ENCODE measurements at regions not wholly inside any gene's neighbourhood (a gene's known extent, or its start where the extent isn't known, plus 50 kb on each side); places are given as distances from the start of the nearest gene placed in this dataset.

DNA sequence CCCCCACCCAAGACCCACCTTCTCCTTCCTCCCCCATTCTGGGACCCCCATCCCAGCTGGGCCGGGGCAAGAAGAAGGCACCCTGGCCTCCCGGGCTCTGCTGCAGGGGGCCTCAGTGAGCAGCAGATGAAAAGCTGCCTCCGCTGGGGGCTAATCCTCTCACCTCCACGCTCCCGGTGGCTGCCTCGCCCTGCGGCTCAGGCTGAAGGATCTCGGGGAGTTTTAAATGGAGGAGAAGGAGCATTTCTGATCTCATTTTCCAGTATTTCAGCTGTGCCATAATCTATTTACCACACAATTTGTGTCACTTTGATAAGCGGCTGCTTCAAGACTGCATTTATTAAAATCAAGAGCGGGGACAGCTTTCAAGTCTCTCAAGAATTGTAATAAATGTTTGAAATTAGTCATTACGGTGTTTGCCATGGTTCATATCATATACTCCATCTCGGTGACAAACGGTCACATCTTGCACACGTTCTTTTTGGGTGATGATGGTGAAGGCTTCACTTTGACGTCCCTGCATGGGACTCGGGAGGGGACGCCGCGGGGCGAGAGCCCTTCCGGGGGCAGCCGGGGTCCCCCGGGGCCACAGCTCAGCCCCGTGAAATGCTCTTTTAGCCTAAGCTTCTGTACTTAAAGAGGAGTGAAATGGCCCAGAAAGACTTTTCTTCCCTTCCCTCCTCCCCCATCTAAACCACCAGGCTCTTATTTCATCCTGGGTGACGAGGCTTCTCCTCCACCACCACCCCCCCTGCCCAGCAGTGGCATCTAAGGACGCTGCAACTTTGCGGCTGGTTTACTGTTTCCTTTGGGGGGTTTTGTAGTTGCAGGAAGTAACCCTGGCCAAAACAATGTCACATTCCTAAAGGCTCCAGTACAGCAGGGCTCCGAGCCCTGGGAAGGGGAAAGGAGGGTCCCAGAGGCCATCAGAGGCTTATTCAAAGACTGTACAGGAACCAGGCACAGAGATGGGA lies 313.1 kb upstream of the TNRC6C start:
- peak; percentile 33 to 52 (median 47) for DNase-seq (ENCODE audit: low read depth in 3 of 3)

- no peak for DNase-seq (ENCODE audit: low read depth in 3 of 3)
These were observed 312.5 kb upstream of the TNRC6C start for GRCh38 chr17:77646046-77646430.

DNA sequence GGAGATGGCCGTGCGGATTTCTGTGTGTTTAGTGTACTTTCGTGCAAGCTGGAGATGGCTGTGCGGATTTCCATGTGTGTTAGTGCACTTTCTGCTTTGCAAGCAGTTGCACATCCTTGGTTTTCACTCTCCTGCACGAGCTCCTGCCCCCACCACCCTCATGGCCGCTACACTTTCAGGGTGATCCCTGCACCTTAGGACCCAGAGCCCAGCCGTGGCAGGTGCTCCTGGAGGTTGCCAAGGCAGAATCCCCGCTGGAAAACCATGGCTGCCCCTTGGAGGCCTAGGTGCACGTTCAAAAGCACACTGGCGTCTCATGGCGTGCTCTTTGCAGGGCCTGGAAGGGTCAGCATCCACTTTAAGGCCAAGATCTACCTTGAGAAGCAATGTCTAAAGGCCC lies 311.0 kb upstream of the TNRC6C start:
- DNase-seq (ENCODE audit: low read depth in 3 of 3): no peak

GRCh38 chr17:77649717-77650211 lies 308.7 kb upstream of the TNRC6C start:
- no peak for DNase-seq (ENCODE audit: low read depth in 3 of 3)

- DNase-seq (ENCODE audit: low read depth in 3 of 3): no peak
These were observed 306.5 kb upstream of the TNRC6C start for GRCh38 chr17:77651988-77652387.

DNA sequence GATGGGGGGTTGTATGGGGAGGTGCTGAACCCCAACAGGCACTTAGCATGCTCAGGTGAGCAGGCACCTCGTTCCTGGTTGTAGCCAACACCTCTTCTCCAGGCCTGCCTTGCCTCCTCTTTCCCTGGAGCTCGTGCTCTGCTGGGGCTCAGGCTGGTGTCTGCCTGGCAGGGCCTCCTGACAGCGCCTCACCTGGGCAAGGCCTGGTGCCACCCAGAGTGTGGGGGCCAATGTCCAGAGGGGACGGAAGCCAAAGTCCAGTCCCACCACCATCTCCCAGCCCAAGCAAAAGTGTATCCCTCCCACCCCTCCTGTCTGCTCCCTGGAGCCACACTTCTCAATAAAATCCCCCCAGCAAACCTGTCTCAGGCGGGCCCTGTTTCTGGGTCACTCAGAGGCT lies 304.2 kb upstream of the TNRC6C start:
- DNase-seq (ENCODE audit: low read depth in 3 of 3): no peak

DNA sequence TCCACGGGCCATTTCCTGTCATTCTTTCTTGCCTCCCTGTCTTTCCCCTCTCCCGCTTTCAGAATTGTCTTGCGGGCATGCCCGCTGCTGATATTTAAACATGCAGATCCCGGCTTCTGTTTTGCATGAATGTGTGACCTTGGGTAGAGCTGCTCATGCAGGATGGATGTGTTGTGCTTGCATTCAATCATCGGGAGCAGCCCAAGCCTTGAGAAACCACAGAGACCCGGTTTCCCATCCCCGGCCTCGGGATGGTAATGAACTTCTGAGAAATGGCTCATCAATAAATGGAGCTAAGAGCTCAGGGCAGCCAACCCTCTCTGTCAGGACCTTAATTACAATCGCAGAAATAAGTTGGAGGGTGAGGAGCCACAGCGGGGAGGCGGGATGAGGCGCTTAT lies 303.7 kb upstream of the TNRC6C start:
- DNase-seq (ENCODE audit: low read depth in 3 of 3): no peak

GRCh38 chr17:77656054-77656453 lies 302.4 kb upstream of the TNRC6C start:
- no peak for DNase-seq (ENCODE audit: low read depth in 3 of 3)

DNA sequence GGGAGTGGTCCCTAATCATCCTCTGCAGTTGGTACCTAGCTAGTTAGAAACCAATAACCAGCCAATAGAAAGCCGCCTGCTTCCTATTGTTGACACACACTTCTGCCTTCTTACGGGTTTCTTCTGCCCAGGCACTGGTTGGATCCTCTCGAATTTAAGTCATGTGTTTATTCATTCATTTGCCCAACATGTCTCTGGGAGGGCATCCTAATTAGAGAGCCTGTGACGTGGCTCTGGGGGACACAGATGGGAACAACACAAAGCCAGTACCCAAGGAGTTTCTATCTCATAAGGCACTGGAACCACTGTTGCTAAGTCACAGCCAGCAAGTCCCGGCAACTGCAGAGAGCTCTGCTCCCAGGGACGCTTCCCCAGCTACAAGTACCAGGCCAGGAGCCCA lies 300.7 kb upstream of the TNRC6C start:
- no peak for DNase-seq (ENCODE audit: low read depth in 3 of 3)

GRCh38 chr17:77660524-77660923 lies 298.0 kb upstream of the TNRC6C start:
- no peak for DNase-seq (ENCODE audit: low read depth in 3 of 3)

DNA sequence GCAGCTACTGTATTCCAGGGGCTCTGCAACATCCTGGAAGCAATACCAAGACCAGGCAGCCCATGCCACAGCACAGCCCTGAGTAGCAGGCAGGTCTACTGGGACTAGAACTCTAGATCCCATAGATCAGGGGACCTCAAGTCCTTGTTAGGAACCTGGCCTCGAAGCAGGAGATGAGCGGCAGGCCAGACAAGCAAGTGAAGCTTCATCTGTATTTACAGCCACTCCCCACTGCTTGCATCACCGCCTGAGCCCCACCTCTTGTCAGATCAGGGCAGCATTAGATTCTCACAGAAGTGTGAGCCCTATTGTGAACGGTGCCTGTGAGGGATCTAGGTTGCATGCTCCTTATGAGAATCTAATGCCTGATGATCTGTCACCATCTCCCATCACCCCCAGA lies 295.7 kb upstream of the TNRC6C start:
- DNase-seq (ENCODE audit: low read depth in 3 of 3): no peak

DNA sequence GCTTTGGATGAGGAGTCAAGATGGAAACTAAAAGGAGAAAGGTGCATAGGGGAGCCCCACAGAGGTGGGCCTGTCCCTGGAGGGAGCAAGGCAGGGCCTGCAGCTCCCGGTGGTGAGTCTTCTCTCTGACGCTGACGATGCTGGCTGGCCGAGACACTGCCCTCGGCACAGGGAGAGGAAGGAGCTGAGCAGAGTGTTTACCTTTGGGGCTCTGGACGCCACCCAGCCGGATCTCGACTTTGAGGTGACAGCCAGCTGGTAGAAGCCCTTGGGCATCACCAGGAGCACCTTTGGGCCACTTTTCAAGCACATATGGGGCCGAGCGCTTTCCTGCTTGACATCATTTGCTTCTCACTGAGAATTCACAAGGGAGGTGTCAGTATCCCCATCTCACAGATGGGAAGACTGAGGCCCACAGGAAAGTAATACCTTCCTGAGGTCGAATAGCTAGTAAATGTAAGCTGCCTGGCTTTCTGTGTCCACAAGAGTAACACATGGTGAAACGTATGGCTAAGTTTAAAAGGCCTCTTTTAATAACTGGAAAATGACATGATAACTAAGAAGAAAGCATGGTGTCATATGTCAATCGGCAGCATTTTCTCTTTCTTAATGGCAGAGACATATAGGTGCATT lies 294.3 kb upstream of the TNRC6C start:
- DNase-seq (ENCODE audit: low read depth in 3 of 3): no peak

GRCh38 chr17:77665833-77666232 lies 292.7 kb upstream of the TNRC6C start:
- no peak for DNase-seq (ENCODE audit: low read depth in 3 of 3)

DNA sequence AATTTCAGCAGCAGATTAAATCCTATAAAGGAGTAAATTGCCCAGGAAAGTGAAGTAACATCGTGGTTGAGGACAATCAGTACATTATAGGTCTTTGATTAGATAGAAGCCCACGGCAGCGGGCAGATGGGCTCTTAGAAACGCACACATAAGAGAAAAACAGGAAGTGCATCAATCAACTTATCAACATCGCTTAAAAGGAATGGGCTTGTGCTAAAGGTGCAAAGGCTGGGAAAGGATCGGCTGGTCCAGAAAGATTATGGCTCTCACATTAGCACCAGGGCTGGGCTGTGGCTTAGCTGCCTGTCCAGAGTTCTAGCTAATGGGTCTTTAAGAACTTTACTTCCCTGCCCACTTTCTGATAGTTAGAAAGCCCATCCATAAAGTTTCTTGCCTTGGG lies 292.0 kb upstream of the TNRC6C start:
- DNase-seq (ENCODE audit: low read depth in 3 of 3): no peak

DNA sequence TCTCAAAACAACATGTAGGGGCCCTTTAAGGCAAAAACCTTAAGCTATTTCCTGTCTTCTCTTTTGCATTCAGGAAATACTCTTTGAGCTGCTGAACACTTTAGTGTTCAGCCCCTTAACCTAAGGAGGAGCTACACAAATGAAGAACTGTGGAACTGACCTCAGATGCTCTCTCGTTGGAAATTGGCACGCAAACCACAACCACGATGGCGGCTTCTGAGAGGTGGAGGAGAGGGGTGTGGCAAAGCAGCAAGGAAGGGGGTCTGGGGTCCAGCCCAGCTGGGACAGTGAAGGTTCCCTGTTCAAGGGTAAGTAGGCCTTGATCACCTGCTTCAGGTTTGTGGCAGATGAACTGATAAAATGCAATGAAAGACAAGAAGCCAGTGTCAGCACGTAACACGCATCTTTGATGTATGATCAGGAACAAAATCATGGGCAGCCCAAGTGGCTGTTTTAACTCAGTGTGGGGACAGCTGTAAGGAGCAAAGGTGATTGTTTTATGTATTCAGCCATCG lies 291.6 kb upstream of the TNRC6C start:
- DNase-seq (ENCODE audit: low read depth in 3 of 3): peak; percentile 37 to 57 (median 45)

- DNase-seq (ENCODE audit: low read depth in 3 of 3): no peak
These were observed 291.0 kb upstream of the TNRC6C start for GRCh38 chr17:77667478-77667877.

DNA sequence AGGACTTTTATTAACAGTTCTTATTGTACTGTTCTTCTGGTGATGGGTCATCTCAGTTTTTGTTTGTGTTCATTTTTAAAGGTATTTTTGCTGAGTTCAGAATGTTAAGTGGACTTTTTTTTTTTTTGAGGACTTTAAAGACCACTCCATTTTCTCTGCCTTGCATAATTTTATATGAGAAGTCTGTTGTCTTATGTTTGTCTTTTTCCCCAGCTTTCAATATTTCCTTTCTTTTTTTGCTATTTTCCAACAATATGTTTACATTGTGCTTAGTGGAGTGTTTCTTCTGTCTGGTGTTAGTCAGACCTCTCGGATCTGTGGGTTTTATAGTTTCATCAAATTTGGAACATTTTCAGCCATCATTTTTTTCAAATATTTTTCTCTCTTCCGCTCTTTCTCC lies 290.0 kb upstream of the TNRC6C start:
- no peak for DNase-seq (ENCODE audit: low read depth in 3 of 3)

DNA sequence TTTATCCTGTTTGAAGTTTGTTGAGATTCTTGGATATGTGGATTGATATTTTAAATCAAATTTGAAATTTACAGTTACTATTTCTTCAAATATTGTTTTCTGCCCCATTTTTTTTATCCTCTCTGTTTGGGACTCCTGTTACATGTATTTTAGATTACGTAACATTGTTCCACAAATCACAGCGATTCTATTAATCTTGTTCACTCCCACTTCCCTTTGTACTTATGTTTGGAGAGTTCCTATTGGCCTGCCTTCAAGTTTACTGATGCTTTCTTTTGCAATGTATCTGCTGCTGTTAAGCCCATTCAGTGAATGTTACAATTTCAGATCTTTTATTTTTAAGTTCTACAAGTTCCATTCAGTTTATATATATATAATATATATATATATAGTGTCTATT lies 288.3 kb upstream of the TNRC6C start:
- no peak for DNase-seq (ENCODE audit: low read depth in 3 of 3)

DNA sequence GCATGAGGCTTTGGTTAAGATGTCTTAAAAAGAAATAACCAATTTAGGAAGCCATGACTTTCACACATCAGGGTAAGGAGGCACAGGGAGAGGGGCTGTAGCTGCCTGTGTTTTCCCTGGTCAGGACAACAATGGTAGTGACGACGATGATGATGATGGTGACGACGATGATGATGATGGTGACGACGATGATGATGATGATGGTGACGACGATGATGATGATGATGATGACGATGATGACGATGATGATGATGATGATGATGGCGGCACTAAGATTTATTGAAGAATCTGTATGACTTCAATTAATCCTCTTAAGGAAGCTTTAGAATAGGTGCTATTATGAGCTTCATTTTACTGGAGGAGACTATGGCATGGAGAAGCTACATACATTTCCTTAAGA lies 284.1 kb upstream of the TNRC6C start:
- DNase-seq (ENCODE audit: low read depth in 3 of 3): no peak

DNA sequence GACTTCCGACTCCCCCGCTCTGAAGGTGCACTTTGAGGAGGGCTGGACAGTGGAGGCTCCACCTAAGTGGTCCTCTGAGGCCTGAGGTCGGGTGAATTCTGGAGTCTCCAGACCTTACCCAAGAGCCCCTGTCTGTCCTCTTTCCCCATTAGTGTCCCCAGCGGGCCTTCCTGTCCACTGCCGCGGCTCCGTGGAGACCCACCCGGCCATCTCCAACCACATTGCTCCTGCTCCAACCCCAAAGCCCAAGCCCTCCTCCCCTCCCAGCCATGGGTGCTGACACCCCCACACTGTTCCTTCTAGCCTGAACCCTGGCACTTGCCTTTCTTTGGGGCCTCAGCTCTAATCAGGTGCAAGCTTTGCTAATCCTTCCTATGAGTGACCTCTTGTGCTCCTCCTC lies 283.1 kb upstream of the TNRC6C start:
- DNase-seq (ENCODE audit: low read depth in 3 of 3): no peak

GRCh38 chr17:77675816-77676215 lies 282.7 kb upstream of the TNRC6C start:
- DNase-seq (ENCODE audit: low read depth in 3 of 3): no peak

DNA sequence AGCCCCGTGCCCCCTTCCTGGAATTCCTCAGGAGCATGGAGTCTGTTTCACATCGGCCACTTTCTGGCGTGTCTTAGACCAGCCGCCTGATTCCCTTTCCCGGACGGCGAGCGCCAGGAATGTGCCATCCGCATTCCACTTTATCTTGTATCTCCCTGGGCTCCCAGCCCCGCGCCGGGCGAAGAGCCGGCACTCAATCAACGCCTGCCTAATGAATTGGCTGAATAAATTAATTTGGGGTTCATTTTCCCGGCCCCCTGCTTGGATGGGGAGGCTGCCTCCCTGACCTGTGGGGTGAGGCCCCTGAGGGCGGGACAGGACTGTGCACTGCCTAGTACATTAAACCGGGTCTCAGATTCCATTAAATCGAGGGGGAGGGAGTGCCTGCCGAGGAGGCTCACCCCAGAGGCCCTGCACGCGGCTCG lies 282.3 kb upstream of the TNRC6C start:
- DNase-seq (ENCODE audit: low read depth in 3 of 3): no peak

DNA sequence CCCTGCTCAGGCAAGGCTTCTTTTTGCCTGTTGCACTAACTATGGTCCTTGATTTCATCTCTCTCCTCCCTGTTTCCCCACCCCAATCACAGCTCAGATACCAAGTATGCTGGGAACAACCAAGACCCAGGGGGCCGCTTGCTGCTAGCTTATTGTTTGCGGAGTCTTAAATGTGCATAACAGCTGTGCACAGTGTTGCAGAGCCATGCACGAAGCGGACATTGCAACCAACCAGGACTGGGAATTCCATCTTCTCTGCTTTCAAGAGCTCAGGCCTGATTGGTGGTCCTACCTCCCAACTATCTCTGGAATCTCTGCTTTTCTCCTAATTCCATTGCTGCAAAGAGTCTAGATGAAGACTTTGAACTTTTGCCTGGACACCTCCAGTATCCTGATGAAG lies 281.3 kb upstream of the TNRC6C start:
- DNase-seq (ENCODE audit: low read depth in 3 of 3): no peak

All from stimulated activated CD4-positive, alpha-beta T cell treated with anti-CD3 and anti-CD28 coated beads, TNF-alpha, amount 100 ng/mL, for 48 hours (primary cell).